Spinal cord (tissue), 9 donors: ENCODE measurements at regions not wholly inside any gene's neighbourhood (a gene's known extent, or its start where the extent isn't known, plus 50 kb on each side); places are given as distances from the start of the nearest gene placed in this dataset.

Source experiments
- DNase-seq, 6 donors: peaks; one replicate each; pipeline versions ENCODE4 v3.0.0 to v3.0.0-alpha.2; 2013 to 2015; ENCODE audit warnings: low spot score in 6 of 6, low read depth in 4 of 6
- H3K27ac ChIP-seq: one replicate; pipeline ENCODE4 v1.5.1; 2013; ENCODE audit warnings: low read depth, low read length, control low read depth
- H3K27me3 ChIP-seq: one replicate; pipeline ENCODE4 v1.6.1; 2013; ENCODE audit warnings: low read length; ENCODE audit not compliant: control insufficient read depth, insufficient read depth
- H3K36me3 ChIP-seq: one replicate; pipeline ENCODE4 v1.6.1; 2013; ENCODE audit warnings: low read length; ENCODE audit not compliant: control insufficient read depth, insufficient read depth
- H3K4me1 ChIP-seq: one replicate; pipeline ENCODE4 v1.6.1; 2013; ENCODE audit warnings: low read length; ENCODE audit not compliant: control insufficient read depth, insufficient read depth
- H3K4me3 ChIP-seq: one replicate; pipeline ENCODE4 v1.5.1; 2013; ENCODE audit warnings: low read depth, low read length, control low read depth
- H3K9me3 ChIP-seq: one replicate; pipeline ENCODE4 v1.6.1; 2013; ENCODE audit warnings: low read length; ENCODE audit not compliant: control insufficient read depth, insufficient read depth
- WGBS: methylation state at CpG from one replicate; pipeline ENCODE4 v1.1.5; 2013; ENCODE audit warnings: missing lambda C conversion rate; ENCODE audit not compliant: insufficient coverage; 5-methylcytosine and 5-hydroxymethylcytosine counted together
- donor health status: healthy.

GRCh38 chr10:52523696-52524095, 209.6 kb downstream of the DKK1 start:
- no peak for DNase-seq
- no peaks in the 10 kb centered on the region for H3K4me1 ChIP-seq
- H3K27me3 ChIP-seq = no peaks in the 10 kb centered on the region
- no peak overlapping the region for H3K4me3 ChIP-seq
- no peaks in the 10 kb centered on the region for H3K9me3 ChIP-seq
- H3K27ac ChIP-seq = no peak overlapping the region
- H3K36me3 ChIP-seq = no peaks in the 10 kb centered on the region

- Histone ChIP-seq H3K27ac (no peak overlapping the region), H3K36me3 (no peaks in the 10 kb centered on the region), H3K27me3 (no peaks in the 10 kb centered on the region), H3K4me3 (no peak overlapping the region), H3K4me1 (no peaks in the 10 kb centered on the region), H3K9me3 (no peaks in the 10 kb centered on the region)
- 89% methylated on average over 1 of the region's 2 CpGs for WGBS
- DNase-seq = no peak
Observed at GRCh38 chr10:52525761-52526160, 211.7 kb downstream of the DKK1 start.

GRCh38 chr10:52526251-52526823, 212.3 kb downstream of the DKK1 start:
- no peak overlapping the region for H3K4me3 ChIP-seq
- no peaks in the 10 kb centered on the region for H3K9me3 ChIP-seq
- H3K27me3 ChIP-seq = no peaks in the 10 kb centered on the region
- no peaks in the 10 kb centered on the region for H3K36me3 ChIP-seq
- no peaks in the 10 kb centered on the region for H3K4me1 ChIP-seq
- DNase-seq = no peak
- H3K27ac ChIP-seq = no peak overlapping the region
- no CpG with 5 or more reads among the region's 1 CpG for WGBS

- H3K9me3 ChIP-seq = no peaks in the 10 kb centered on the region
- DNase-seq = no peak
- no peaks in the 10 kb centered on the region for H3K27me3 ChIP-seq
- H3K4me1 ChIP-seq = no peaks in the 10 kb centered on the region
- H3K4me3 ChIP-seq = no peak overlapping the region
- H3K27ac ChIP-seq = no peak overlapping the region
- no peaks in the 10 kb centered on the region for H3K36me3 ChIP-seq
Observed at GRCh38 chr10:52532650-52533290, 218.7 kb downstream of the DKK1 start.

- Histone ChIP-seq H3K27me3 (no peaks in the 10 kb centered on the region), H3K36me3 (no peaks in the 10 kb centered on the region), H3K27ac (no peak overlapping the region), H3K4me3 (no peak overlapping the region), H3K4me1 (no peaks in the 10 kb centered on the region), H3K9me3 (no peaks in the 10 kb centered on the region)
- DNase-seq = no peak
Observed at GRCh38 chr10:52533986-52534385, 219.9 kb downstream of the DKK1 start.

GRCh38 chr10:52539463-52539862, 225.4 kb downstream of the DKK1 start:
- no peak overlapping the region for H3K4me3 ChIP-seq
- DNase-seq = no peak
- no peaks in the 10 kb centered on the region for H3K9me3 ChIP-seq
- H3K27me3 ChIP-seq = no peaks in the 10 kb centered on the region
- no peaks in the 10 kb centered on the region for H3K4me1 ChIP-seq
- 35% methylated on average over 2 of the region's 2 CpGs for WGBS
- H3K36me3 ChIP-seq = no peaks in the 10 kb centered on the region
- H3K27ac ChIP-seq = no peak overlapping the region

GRCh38 chr10:52540479-52540984, 226.5 kb downstream of the DKK1 start:
- Histone ChIP-seq H3K4me3 (no peak overlapping the region), H3K27me3 (no peaks in the 10 kb centered on the region), H3K4me1 (no peaks in the 10 kb centered on the region), H3K36me3 (no peaks in the 10 kb centered on the region), H3K27ac (no peak overlapping the region), H3K9me3 (no peaks in the 10 kb centered on the region)
- DNase-seq = peak in 1 of 6 donors; percentile 1
- 17% methylated on average over 1 of the region's 2 CpGs for WGBS

- H3K9me3 ChIP-seq = no peaks in the 10 kb centered on the region
- no peaks in the 10 kb centered on the region for H3K36me3 ChIP-seq
- no CpG with 5 or more reads among the region's 2 CpGs for whole genome bisulfite sequencing
- DNase-seq = peak in 1 of 6 donors; percentile 12
- no peak overlapping the region for H3K4me3 ChIP-seq
- no peaks in the 10 kb centered on the region for H3K27me3 ChIP-seq
- H3K27ac ChIP-seq = no peak overlapping the region
- no peaks in the 10 kb centered on the region for H3K4me1 ChIP-seq
Observed at GRCh38 chr10:52541006-52541473, 227.0 kb downstream of the DKK1 start.

GRCh38 chr10:52542906-52543305, 228.8 kb downstream of the DKK1 start:
- Histone ChIP-seq H3K27me3 (no peaks in the 10 kb centered on the region), H3K36me3 (no peaks in the 10 kb centered on the region), H3K4me1 (no peaks in the 10 kb centered on the region), H3K4me3 (no peak overlapping the region), H3K9me3 (no peaks in the 10 kb centered on the region), H3K27ac (no peak overlapping the region)
- no peak for DNase-seq

- Histone ChIP-seq H3K27ac (no peak overlapping the region), H3K4me1 (no peaks in the 10 kb centered on the region), H3K4me3 (no peak overlapping the region), H3K9me3 (no peaks in the 10 kb centered on the region), H3K27me3 (no peaks in the 10 kb centered on the region), H3K36me3 (no peaks in the 10 kb centered on the region)
- DNase-seq = no peak
Observed at GRCh38 chr10:52551046-52551445, 221.5 kb downstream of the MBL2 start.
